ENCODE measurements at regions not wholly inside any gene's neighbourhood (a gene's known extent, or its start where the extent isn't known, plus 50 kb on each side); places are given as distances from the start of the nearest gene placed in this dataset.
"Not testable (repeated sequence)": the region's sequence is repeated elsewhere in the genome, so short reads cannot be mapped to it uniquely, and the experiment has no call there.

DNA sequence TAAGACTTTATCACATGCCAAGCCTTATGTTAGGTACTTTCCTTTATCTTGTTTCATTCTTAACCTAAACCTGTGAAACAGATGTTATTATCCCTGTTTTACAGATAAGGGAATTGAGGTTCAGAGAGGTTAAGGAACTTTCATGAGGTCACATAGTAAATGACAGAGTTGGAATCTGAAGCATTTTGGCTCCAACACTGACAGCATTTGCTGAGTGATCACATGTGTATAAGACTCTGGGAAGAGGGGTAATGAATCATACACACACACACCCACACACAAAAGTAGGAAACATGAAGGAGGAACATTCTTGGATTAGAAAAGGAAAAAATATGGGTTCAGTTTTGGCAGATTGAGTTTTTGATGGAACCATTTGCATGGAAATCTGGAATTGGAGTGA, 212.5 kb downstream of the GJA1 start:
- no peak for DNase-seq

GRCh38 chr6:121649951-121650350, 214.5 kb downstream of the GJA1 start:
- no peak for DNase-seq

DNA sequence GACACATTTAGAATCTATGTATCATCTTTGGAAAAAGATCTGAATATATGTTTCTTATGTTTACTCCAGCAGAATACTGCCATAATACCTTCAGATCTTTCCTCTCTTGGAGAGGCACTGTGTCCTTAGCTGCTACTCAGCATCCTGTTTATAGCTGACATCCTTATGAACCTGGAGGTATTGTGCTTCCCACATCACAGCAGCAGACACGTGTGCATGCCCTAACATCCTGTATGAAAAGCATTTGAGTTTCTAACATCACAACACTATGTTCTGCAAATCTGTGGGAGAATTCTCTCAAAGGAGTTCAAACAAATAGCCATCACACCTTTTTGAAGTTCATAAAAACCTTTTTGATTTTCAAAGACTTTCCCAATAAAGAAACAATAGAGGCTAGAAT, 216.0 kb downstream of the GJA1 start:
- no peak for DNase-seq

- DNase-seq = no peak
Observed at GRCh38 chr6:121652223-121652622, 216.8 kb downstream of the GJA1 start.

DNA sequence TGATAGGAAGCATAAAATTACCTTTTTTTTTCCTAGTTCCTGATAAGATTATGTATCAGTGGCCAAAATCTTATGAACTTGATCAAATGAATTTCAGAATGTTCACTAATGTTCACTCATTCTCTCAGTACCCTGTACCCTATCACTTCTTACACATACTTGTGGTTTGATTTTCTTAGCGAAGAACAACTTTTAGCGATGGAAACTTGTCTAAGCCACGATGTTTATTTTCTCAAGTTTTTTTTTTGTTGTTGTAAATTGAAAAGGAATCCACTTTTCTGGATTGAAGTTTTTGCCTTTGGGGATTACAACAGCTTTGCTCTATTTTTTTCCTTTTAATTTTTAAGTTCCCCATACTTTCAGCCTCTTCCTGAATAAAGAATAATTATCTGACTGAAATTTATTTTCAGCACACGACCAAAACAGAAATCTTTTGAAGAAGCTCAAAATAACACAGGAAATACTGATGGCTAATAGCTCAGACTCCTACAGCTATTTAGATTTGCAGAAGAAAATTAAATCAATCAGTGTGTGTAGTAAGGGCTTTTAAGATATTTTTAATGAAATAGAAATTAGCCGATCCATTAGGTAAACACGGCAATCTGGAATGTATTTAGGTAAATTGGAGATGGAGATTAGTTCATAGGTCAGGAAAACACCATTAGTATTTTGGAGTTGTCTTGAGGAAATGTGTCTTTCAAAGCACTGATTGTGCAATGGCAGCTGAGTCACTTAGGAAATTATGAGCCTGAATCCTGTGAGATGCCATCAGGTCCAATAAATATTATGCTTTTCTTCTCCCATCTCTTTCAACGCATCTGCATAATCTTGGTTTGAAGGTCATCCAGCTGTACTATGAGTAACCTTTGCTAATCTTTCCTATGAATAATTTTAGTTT, 217.5 kb downstream of the GJA1 start:
- no peak for DNase-seq

GRCh38 chr6:121653624-121654008, 218.2 kb downstream of the GJA1 start:
- DNase-seq = no peak

GRCh38 chr6:121657972-121658371, 222.5 kb downstream of the GJA1 start:
- no peak for DNase-seq

GRCh38 chr6:121660277-121660676, 224.8 kb downstream of the GJA1 start:
- no peak for DNase-seq

DNA sequence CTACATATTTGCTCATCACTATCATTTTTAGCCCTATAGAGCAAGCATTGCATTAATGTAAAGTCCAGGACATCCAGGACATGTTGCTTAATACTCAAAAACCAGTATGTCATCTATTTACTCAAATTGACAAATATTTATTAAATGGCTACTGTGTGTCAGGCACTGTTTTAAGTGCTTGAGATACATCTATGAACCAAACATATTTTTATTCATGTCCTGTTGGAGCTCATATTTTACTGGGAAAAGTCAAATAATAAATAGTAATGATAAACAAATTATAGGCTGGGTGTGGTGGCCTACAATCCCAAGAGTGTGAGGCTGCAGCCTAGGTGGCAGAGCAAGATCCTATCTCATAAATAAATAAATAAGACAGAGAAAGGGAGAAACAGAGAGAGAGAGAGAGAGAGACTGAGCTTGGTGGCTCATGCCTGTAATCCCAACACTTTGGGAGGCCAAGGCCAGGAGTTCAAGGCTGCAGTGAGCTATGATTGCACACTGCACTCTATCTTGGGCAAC, 227.9 kb downstream of the GJA1 start:
- no peak for DNase-seq

- no peak for DNase-seq
Observed at GRCh38 chr6:121664158-121664557, 228.7 kb downstream of the GJA1 start.

DNA sequence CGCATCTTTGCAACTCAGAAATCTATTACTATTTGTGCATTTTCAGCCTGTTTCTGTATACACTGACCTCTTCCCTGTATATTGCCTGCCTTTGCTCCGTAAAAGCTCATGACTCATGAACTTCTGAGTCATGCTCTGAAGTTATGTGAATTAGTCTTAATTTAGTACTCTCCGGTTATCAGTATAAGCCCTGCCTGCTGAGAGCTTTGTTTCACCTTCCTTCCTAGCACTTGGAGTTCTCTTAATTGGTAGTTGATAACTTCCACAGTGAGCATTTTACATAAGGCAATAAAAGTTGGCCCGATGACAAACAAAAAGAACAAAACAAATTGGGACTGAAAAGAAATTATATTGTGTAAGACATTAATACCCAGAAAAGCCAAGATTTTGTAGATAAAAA, 231.4 kb downstream of the GJA1 start:
- DNase-seq = no peak

GRCh38 chr6:121668259-121668658, 232.8 kb downstream of the GJA1 start:
- DNase-seq = no peak

DNA sequence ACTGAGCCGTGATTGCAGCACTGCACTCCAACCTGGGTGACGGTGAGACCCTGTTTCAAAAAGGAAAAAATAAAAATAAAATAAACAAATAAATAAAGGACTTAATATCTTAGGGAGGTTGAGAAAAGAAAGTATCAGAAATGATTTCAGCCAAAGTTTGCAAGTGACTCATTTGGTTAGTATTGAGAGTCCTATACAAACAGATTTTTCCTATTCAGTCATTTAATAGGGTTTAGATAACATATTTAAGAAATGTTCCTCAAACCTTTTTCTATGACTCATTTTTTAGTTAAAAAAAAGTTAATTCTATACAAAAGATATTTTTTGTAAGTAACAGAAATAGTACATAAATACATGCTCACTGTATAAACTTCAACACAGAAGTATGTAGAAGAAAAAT, 235.1 kb downstream of the GJA1 start:
- no peak for DNase-seq

DNA sequence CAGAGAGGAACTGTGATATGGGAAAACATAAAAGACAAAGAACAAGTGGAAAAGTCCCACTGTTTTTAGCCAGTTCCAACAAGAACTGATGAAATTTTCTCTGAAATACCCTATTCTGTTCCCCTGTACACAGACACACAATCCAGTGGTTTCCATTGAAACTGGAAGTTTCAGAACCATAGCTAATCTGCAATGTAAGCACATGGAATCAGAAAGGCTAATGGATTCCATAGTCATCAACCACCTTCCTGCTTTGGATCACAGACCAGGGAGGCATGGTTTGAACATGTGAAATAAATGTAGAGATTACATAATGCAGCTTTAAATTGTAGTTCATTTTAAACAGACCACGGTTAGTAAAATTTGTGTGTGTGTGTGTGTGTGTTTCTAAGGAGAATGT, 242.1 kb downstream of the GJA1 start:
- no peak for DNase-seq

GRCh38 chr6:121678245-121678644, 242.8 kb downstream of the GJA1 start:
- peak; percentile 10 for DNase-seq

DNA sequence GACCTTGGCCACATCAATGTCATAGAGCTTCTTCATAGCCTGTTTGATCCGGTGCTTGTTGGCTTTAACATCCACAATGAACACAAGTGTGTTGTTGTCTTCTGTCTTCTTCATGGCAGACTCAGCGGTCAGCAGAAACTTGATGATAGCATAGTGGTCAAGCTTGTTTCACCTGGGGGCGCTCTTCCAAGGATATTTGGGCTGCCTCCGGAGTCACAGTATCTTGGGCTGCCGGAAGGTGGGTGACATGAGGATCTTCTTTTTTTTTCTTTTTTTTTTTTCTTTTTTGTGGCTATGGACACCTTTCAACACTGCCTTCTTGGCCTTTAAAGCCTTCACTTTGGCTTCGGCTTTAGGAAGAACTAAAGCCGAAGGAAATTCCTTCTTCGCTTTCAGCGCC, 244.6 kb downstream of the GJA1 start:
- DNase-seq = no peak

- no peak for DNase-seq
Observed at GRCh38 chr6:121682666-121683065, 247.2 kb downstream of the GJA1 start.

DNA sequence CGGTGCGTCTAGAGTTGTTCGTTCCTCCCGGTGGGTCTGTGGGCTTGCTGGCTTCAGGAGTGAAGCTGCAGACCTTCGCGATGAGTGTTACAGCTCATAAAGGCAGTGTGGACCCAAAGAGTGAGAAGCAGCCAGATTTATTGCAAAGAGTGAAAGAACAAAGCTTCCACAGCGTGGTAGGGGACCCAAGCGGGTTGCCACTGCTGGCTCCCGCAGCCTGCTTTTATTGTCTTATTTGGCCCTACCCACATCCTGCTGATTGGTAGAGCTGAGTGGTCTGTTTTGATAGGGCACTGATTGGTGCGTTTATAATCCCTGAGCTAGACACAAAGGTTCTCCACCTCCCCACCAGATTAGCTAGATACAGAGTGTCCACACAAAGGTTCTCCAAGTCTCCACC, 250.4 kb downstream of the GJA1 start:
- not testable (repeated sequence) for DNase-seq

- DNase-seq = no peak
Observed at GRCh38 chr6:121686611-121687023, 251.2 kb downstream of the GJA1 start.

GRCh38 chr6:121688974-121689373, 253.5 kb downstream of the GJA1 start:
- DNase-seq = no peak

DNA sequence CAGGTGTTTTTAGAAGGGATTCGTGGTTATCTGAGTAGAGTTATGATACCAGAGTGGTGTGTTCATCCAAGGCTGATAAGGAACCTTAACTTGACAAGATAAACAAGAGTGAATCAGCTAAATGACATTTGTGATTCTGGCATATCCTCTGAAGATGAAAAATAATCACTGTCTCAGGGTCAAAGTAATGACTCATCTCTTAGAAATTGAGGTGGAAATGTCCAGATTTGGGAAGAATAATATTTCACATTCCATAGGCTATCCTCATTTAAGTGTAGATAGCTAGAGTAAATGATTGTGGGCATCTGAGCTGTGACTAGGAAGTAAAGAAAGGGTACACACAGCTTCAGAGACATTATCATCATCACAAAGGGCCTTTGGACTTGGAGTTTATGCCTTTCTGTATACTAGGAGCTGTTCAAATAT, 255.7 kb downstream of the GJA1 start:
- no peak for DNase-seq

DNA sequence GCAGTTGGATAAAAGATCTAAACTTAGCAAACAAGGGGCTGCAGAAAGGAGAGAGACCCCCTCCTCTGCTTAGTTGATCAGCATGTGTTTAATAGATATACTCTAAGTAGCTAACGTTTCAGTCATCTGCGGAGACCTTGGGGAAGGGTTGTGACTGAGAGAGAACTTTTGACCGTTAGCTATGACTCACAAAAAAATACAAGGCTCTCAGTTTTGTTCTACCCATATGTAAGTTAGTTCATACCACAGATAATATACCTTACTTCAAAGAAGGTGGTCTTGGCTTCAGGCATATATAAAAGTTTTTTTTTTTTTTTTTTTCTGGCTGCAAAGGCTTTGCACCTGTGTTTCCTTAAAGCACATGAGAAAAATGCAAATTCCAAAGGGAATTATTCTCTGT, 258.9 kb downstream of the GJA1 start:
- DNase-seq = no peak

DNA sequence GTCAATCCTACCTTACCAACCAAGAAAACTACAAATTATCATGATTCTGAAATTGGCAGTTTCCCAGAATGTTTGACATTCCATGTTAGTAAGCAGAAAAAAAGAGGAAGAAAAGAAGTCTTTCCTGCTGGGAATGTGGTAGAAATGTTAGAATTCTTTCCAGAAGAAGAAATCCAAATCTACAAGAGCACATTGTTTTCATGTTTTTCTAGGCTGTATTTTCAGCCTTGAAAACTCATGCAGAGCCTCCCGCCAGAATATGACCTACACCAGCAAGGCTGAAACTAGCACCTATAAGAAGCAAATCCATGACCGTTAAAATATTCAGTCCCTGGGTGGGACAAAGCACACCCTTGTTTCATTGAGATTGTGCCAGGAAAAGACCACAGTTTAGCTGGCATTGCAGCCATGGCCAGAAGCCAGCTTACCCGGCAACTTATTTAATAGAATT, 259.4 kb downstream of the GJA1 start:
- DNase-seq = no peak

- no peak for DNase-seq
Observed at GRCh38 chr6:121695329-121695728, 259.9 kb downstream of the GJA1 start.

- no peak for DNase-seq
Observed at GRCh38 chr6:121697921-121698320, 262.5 kb downstream of the GJA1 start.

Data from activated CD4-positive, alpha-beta T cell treated with anti-CD3 and anti-CD28 coated beads, Interleukin-2, amount 50 U/mL, for 16 hours (primary cell).